CD14-positive monocyte (primary cell): ENCODE measurements at regions not wholly inside any gene's neighbourhood (a gene's known extent, or its start where the extent isn't known, plus 50 kb on each side); places are given as distances from the start of the nearest gene placed in this dataset.

Experiments
- DNase-seq, 3 donors: peaks; one replicate each; pipeline ENCODE4 v3.0.0-alpha.2; 2011 to 2022
- H2AFZ ChIP-seq: 2 replicates; pipeline ENCODE4 v1.6.0; 2012; ENCODE audit warnings: mild to moderate bottlenecking, low read depth, low read length, inconsistent platforms; ENCODE audit not compliant: insufficient read depth, poor library complexity, severe bottlenecking
- H3K27ac ChIP-seq, 2 donors: 1 replicate in 1 of 2; 2 replicates in 1 of 2; pipeline ENCODE4 v1.5.1; 2012 to 2013; ENCODE audit warnings: low read length in 2 of 2, control low read depth in 1 of 2, inconsistent platforms in 1 of 2, low read depth in 1 of 2, mild to moderate bottlenecking in 1 of 2
- H3K27me3 ChIP-seq, 2 donors: one replicate each; pipeline versions ENCODE4 v1.6.0 to v1.6.1; 2011 to 2013; ENCODE audit warnings: low read length in 2 of 2; ENCODE audit not compliant: control insufficient read depth in 2 of 2, insufficient read depth in 2 of 2
- H3K36me3 ChIP-seq, 2 donors: replicated peaks in 1 of 2; 1 replicate in 1 of 2; 2 replicates in 1 of 2; pipeline versions ENCODE4 v1.5.1 to v1.6.1; 2012 to 2013; ENCODE audit warnings: low read length in 2 of 2, control low read depth in 1 of 2, inconsistent platforms in 1 of 2, mild to moderate bottlenecking in 1 of 2; ENCODE audit not compliant: insufficient read depth in 2 of 2, control insufficient read depth in 1 of 2
- H3K4me1 ChIP-seq, 2 donors: 1 replicate in 1 of 2; 2 replicates in 1 of 2; pipeline versions ENCODE4 v1.5.1 to v1.6.1; 2012 to 2013; ENCODE audit warnings: low read length in 2 of 2, control low read depth in 1 of 2, inconsistent platforms in 1 of 2, mild to moderate bottlenecking in 1 of 2, moderate library complexity in 1 of 2; ENCODE audit not compliant: insufficient read depth in 2 of 2, control insufficient read depth in 1 of 2
- H3K4me2 ChIP-seq: replicated peaks from 2 replicates; pipeline ENCODE3; 2012; ENCODE audit warnings: low read length, moderate library complexity, mild to moderate bottlenecking; ENCODE audit not compliant: poor library complexity, severe bottlenecking; ENCODE audit errors: extremely low read depth
- H3K4me3 ChIP-seq, 3 experiments: fragments of 200-600 bp in 1 of 3; sonication (generic) in 1 of 3; replicated peaks in 1 of 3; 1 replicate in 2 of 3; 2 replicates in 1 of 3; pipeline ENCODE4 v1.5.1; 2011 to 2013; ENCODE audit warnings: low read length in 3 of 3, mild to moderate bottlenecking in 3 of 3, control low read depth in 2 of 3, low read depth in 2 of 3, inconsistent platforms in 1 of 3, moderate library complexity in 1 of 3
- H3K79me2 ChIP-seq: 2 replicates; pipeline ENCODE4 v1.6.0; 2012; ENCODE audit warnings: mild to moderate bottlenecking, control low read depth, inconsistent platforms, low read length, moderate library complexity; ENCODE audit not compliant: insufficient read depth
- H3K9ac ChIP-seq: 2 replicates; pipeline ENCODE4 v1.6.0; 2017; ENCODE audit warnings: low read length, mild to moderate bottlenecking; ENCODE audit not compliant: insufficient read depth, poor library complexity, severe bottlenecking
- H3K9me3 ChIP-seq, 2 donors: replicated peaks in 1 of 2; 1 replicate in 1 of 2; 2 replicates in 1 of 2; pipeline versions ENCODE4 v1.5.1 to v1.6.1; 2012 to 2013; ENCODE audit warnings: low read length in 2 of 2, control low read depth in 1 of 2; ENCODE audit not compliant: control insufficient read depth in 1 of 2, insufficient read depth in 1 of 2
- H4K20me1 ChIP-seq: 2 replicates; pipeline ENCODE4 v1.6.0; 2012; ENCODE audit warnings: mild to moderate bottlenecking, low read length, control low read depth, moderate library complexity; ENCODE audit not compliant: insufficient read depth
- H3K27ac Mint-ChIP-seq, 7 donors: one replicate each; pipeline ENCODE4 v1.8.0; 2020; ENCODE audit warnings: mild to moderate bottlenecking in 7 of 7, mixed read lengths in 7 of 7, moderate library complexity in 6 of 7, inconsistent platforms in 2 of 7
- H3K27me3 Mint-ChIP-seq, 3 donors: one replicate each; pipeline ENCODE4 v1.8.0; 2021 to 2022; ENCODE audit warnings: low read depth in 3 of 3, mild to moderate bottlenecking in 3 of 3, mixed read lengths in 3 of 3, moderate library complexity in 3 of 3, inconsistent platforms in 1 of 3
- H3K36me3 Mint-ChIP-seq, 2 donors: one replicate each; pipeline ENCODE4 v1.8.0; 2020; ENCODE audit warnings: mixed read lengths in 2 of 2, inconsistent platforms in 1 of 2, mild to moderate bottlenecking in 1 of 2
- H3K4me1 Mint-ChIP-seq: one replicate; pipeline ENCODE4 v1.8.0; 2020; ENCODE audit warnings: mild to moderate bottlenecking, mixed read lengths
- H3K4me3 Mint-ChIP-seq, 2 donors: one replicate each; pipeline ENCODE4 v1.8.0; 2020; ENCODE audit warnings: mild to moderate bottlenecking in 2 of 2, mixed read lengths in 2 of 2, moderate library complexity in 1 of 2
- H3K9me3 Mint-ChIP-seq, 7 donors: one replicate each; pipeline ENCODE4 v1.8.0; 2020 to 2022; ENCODE audit warnings: mixed read lengths in 7 of 7, mild to moderate bottlenecking in 6 of 7, moderate library complexity in 6 of 7, inconsistent platforms in 2 of 7
- CTCF ChIP-seq: fragments of 200-600 bp; IDR thresholded peaks from one replicate; pipeline ENCODE4 v1.8.0; 2022; ENCODE audit warnings: antibody characterized with exemption, mild to moderate bottlenecking
- WGBS: methylation state at CpG from one replicate; pipeline ENCODE4 v1.1.5; 2013; ENCODE audit warnings: missing lambda C conversion rate; ENCODE audit not compliant: insufficient coverage; 5-methylcytosine and 5-hydroxymethylcytosine counted together
- intact Hi-C, 2 donors: fragments of 100-400 bp; cut with micrococcal nuclease; formaldehyde crosslinking; loops; one replicate each; pipeline versions ENCODE4 v1.15.0 to v1.15.1; 2023

GRCh38 chr5:85458319-85458718, 1073.6 kb upstream of the EDIL3 start:
- no peak overlapping the region for H3K4me3 Mint-ChIP-seq
- no peak for TF ChIP-seq CTCF
- H3K27ac Mint-ChIP-seq, result no peak overlapping the region
- H3K36me3 Mint-ChIP-seq, result no peaks in the 10 kb centered on the region
- Histone ChIP-seq H3K27me3 (no peaks in the 10 kb centered on the region), H3K36me3 (no peaks in the 10 kb centered on the region), H3K4me1 (no peaks in the 10 kb centered on the region), H3K4me3 (no peak overlapping the region), H3K79me2 (no peaks in the 10 kb centered on the region), H3K27ac (no peak overlapping the region), H4K20me1 (no peaks in the 10 kb centered on the region), H3K4me2 (no peak overlapping the region), H3K9me3 (peaks cover 6 to 22% of the 10 kb centered on the region in 2 donors), H3K9ac (no peak overlapping the region), H2AFZ (no peak overlapping the region)
- no peaks in the 10 kb centered on the region for H3K27me3 Mint-ChIP-seq
- DNase-seq, result no peak
- no peaks in the 10 kb centered on the region for H3K4me1 Mint-ChIP-seq
- 83% methylated on average over 1 of the region's 2 CpGs for WGBS
- peaks cover 2 to 21% (median 7%) of the 10 kb centered on the region in 7 donors for H3K9me3 Mint-ChIP-seq
- intact Hi-C loops, result no loop called here

- WGBS, result no CpG with 5 or more reads among the region's 1 CpG
- no peak overlapping the region for H3K27ac Mint-ChIP-seq
- no peak overlapping the region for H3K9ac ChIP-seq
- no peak overlapping the region for H2AFZ ChIP-seq
- H3K4me1 Mint-ChIP-seq, result no peaks in the 10 kb centered on the region
- DNase-seq, result no peak
- H3K9me3 ChIP-seq, result peaks cover 19 to 26% of the 10 kb centered on the region in 2 donors
- intact Hi-C loops, result no loop called here
- TF ChIP-seq CTCF, result no peak
- no peak overlapping the region for H3K4me3 ChIP-seq
- H3K9me3 Mint-ChIP-seq, result peaks cover 3 to 28% (median 11%) of the 10 kb centered on the region in 7 donors
- H3K36me3 ChIP-seq, result no peaks in the 10 kb centered on the region
- no peaks in the 10 kb centered on the region for H3K79me2 ChIP-seq
- no peaks in the 10 kb centered on the region for H3K36me3 Mint-ChIP-seq
- no peaks in the 10 kb centered on the region for H3K27me3 Mint-ChIP-seq
- H3K27ac ChIP-seq, result no peak overlapping the region
- no peaks in the 10 kb centered on the region for H4K20me1 ChIP-seq
- H3K27me3 ChIP-seq, result no peaks in the 10 kb centered on the region
- no peak overlapping the region for H3K4me2 ChIP-seq
- no peak overlapping the region for H3K4me3 Mint-ChIP-seq
- no peaks in the 10 kb centered on the region for H3K4me1 ChIP-seq
Measured at GRCh38 chr5:85462957-85463356, 1078.3 kb upstream of the EDIL3 start.
